HL-60 (cell line): ENCODE measurements at regions not wholly inside any gene's neighbourhood (a gene's known extent, or its start where the extent isn't known, plus 50 kb on each side); places are given as distances from the start of the nearest gene placed in this dataset.

Experiments
- DNase-seq, 2 experiments: peaks; one replicate each; pipeline ENCODE4 v3.0.0-alpha.2; 2010 to 2020; ENCODE audit warnings: low read depth in 1 of 2, low spot score in 1 of 2
- H3K27ac ChIP-seq: fragments of 250-450 bp; sonication (Bioruptor Pico); replicated peaks from 2 replicates; pipeline ENCODE4 v1.5.1; 2020; ENCODE audit warnings: mild to moderate bottlenecking, moderate library complexity
- H3K27me3 ChIP-seq: fragments of 250-450 bp; sonication (Bioruptor Pico); 2 replicates; pipeline ENCODE4 v1.5.1; 2021; ENCODE audit warnings: mild to moderate bottlenecking, moderate library complexity; ENCODE audit not compliant: insufficient read depth, poor library complexity, severe bottlenecking
- H3K4me3 ChIP-seq: replicated peaks from 2 replicates; pipeline ENCODE4 v1.5.1; 2011; ENCODE audit warnings: mild to moderate bottlenecking, control low read depth, low read length; ENCODE audit not compliant: insufficient read depth
- GABPA ChIP-seq: IDR thresholded peaks from 2 replicates; pipeline ENCODE4 v1.6.1; 2012; ENCODE audit warnings: low read depth
- POLR2AphosphoS5 ChIP-seq: IDR thresholded peaks from 2 replicates; pipeline ENCODE4 v1.6.1; 2012; ENCODE audit warnings: low read depth
- SPI1 ChIP-seq: IDR thresholded peaks from 2 replicates; pipeline ENCODE4 v1.6.1; 2012; ENCODE audit warnings: low read depth, mild to moderate bottlenecking, borderline replicate concordance
- TF ChIP-seq, protein P1 (sequence below): IDR thresholded peaks from 2 replicates; pipeline ENCODE4 v1.6.1; 2012; ENCODE audit warnings: low read depth; ENCODE audit not compliant: insufficient replicate concordance
- TF ChIP-seq, protein P2 (sequence below): IDR thresholded peaks from one replicate; pipeline ENCODE4 v1.5.1; 2011; ENCODE audit warnings: low read length, control low read depth, inconsistent platforms; ENCODE audit not compliant: insufficient read depth

DNA sequence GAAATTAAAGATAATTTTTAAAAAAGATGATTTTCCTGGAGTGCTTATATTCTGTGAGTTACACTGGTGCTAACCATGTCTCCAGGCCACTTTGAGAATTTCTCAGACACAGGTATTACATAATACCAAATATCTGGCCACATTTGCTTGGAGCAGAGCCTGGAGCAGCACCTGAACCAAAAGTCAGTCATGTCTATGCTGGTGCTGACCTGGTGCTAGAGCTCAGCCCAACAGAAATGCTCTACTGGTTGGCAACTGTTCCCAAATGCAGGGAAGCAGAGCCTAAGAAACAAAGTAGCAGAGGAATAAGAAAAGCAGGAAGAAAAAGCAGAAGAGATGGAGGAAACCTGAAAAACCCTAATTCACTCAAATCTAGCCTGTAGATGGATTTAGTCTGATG, 135.7 kb upstream of the SLC7A14 start:
- Histone ChIP-seq H3K4me3 (no peak overlapping the region), H3K27ac (no peak overlapping the region), H3K27me3 (peaks cover 5% of the 10 kb centered on the region)
- no peak for DNase-seq
- TF ChIP-seq, protein P1, sequence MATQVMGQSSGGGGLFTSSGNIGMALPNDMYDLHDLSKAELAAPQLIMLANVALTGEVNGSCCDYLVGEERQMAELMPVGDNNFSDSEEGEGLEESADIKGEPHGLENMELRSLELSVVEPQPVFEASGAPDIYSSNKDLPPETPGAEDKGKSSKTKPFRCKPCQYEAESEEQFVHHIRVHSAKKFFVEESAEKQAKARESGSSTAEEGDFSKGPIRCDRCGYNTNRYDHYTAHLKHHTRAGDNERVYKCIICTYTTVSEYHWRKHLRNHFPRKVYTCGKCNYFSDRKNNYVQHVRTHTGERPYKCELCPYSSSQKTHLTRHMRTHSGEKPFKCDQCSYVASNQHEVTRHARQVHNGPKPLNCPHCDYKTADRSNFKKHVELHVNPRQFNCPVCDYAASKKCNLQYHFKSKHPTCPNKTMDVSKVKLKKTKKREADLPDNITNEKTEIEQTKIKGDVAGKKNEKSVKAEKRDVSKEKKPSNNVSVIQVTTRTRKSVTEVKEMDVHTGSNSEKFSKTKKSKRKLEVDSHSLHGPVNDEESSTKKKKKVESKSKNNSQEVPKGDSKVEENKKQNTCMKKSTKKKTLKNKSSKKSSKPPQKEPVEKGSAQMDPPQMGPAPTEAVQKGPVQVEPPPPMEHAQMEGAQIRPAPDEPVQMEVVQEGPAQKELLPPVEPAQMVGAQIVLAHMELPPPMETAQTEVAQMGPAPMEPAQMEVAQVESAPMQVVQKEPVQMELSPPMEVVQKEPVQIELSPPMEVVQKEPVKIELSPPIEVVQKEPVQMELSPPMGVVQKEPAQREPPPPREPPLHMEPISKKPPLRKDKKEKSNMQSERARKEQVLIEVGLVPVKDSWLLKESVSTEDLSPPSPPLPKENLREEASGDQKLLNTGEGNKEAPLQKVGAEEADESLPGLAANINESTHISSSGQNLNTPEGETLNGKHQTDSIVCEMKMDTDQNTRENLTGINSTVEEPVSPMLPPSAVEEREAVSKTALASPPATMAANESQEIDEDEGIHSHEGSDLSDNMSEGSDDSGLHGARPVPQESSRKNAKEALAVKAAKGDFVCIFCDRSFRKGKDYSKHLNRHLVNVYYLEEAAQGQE, result no peak
- TF ChIP-seq GABPA (no peak), POLR2AphosphoS5 (no peak), SPI1 (no peak)
- TF ChIP-seq, protein P2, sequence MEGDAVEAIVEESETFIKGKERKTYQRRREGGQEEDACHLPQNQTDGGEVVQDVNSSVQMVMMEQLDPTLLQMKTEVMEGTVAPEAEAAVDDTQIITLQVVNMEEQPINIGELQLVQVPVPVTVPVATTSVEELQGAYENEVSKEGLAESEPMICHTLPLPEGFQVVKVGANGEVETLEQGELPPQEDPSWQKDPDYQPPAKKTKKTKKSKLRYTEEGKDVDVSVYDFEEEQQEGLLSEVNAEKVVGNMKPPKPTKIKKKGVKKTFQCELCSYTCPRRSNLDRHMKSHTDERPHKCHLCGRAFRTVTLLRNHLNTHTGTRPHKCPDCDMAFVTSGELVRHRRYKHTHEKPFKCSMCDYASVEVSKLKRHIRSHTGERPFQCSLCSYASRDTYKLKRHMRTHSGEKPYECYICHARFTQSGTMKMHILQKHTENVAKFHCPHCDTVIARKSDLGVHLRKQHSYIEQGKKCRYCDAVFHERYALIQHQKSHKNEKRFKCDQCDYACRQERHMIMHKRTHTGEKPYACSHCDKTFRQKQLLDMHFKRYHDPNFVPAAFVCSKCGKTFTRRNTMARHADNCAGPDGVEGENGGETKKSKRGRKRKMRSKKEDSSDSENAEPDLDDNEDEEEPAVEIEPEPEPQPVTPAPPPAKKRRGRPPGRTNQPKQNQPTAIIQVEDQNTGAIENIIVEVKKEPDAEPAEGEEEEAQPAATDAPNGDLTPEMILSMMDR, result no peak

DNA sequence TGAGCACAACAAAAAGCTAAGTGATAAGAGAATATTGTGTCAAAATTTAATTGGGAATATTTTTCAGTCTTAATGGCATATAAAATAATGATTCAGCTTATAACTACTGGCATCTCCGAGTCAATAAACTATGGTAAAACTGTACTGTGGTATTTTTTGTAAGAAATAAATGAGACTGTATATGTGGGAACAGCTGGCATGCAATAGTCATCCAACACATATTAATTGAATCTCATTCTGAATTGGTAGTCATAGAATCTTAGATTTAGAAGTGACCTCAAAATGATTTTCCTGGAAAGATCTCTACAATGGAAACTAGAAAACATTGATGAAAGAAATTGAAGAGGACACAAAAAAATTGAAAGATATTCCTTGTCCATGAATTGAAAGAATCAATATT, 133.4 kb upstream of the SLC7A14 start:
- no peak for DNase-seq
- Histone ChIP-seq H3K27me3 (peaks cover 5% of the 10 kb centered on the region), H3K4me3 (no peak overlapping the region), H3K27ac (no peak overlapping the region)
- no peak for TF ChIP-seq GABPA
- TF ChIP-seq, protein P2, result no peak
- TF ChIP-seq, protein P1, result no peak

DNA sequence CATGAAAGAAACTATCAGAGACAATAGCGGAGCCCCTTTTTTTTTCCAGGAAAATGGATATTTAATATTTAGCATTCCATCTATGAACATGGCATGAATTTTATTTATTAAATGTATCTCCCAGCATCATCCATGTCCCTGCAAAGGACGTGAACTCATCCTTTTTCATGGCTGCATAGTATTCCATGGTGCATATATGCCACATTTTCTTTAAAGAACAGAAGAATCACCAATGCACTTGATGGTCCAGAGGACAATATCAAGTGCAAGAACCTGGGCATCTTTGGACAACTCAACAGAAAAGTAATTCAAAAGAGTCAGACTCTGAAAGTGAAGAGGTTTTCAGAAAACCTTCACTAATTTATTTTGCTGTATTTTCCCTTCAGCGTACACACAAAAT, 133.0 kb upstream of the SLC7A14 start:
- DNase-seq, result no peak
- H3K27ac ChIP-seq, result no peak overlapping the region
- peaks cover 5% of the 10 kb centered on the region for H3K27me3 ChIP-seq
- TF ChIP-seq, protein P2, result no peak
- no peak for TF ChIP-seq GABPA
- TF ChIP-seq, protein P1, result no peak
- TF ChIP-seq POLR2AphosphoS5, result no peak
- TF ChIP-seq SPI1, result no peak
- H3K4me3 ChIP-seq, result no peak overlapping the region
